GM18511 (cell line): ENCODE measurements at regions not wholly inside any gene's neighbourhood (a gene's known extent, or its start where the extent isn't known, plus 50 kb on each side); places are given as distances from the start of the nearest gene placed in this dataset.
A peak's percentile ranks its signal among the peaks of the same experiment; 100 is the strongest.
"Not testable (repeated sequence)": the region's sequence is repeated elsewhere in the genome, so short reads cannot be mapped to it uniquely, and the experiment has no call there.

Source experiments
- ATAC-seq: cut with Tn5 transposase; IDR thresholded peaks from one replicate; pipeline ENCODE4 v1.9.1; 2021; ENCODE audit warnings: mild to moderate bottlenecking, moderate library complexity; ENCODE audit not compliant: unreplicated experiment

- no peak for ATAC-seq
Observed at GRCh38 chr9:21533597-21533996, 51.5 kb upstream of the IFNE start.

GRCh38 chr9:21535396-21535795 is 53.3 kb upstream of the IFNE start:
- no peak for ATAC-seq

DNA sequence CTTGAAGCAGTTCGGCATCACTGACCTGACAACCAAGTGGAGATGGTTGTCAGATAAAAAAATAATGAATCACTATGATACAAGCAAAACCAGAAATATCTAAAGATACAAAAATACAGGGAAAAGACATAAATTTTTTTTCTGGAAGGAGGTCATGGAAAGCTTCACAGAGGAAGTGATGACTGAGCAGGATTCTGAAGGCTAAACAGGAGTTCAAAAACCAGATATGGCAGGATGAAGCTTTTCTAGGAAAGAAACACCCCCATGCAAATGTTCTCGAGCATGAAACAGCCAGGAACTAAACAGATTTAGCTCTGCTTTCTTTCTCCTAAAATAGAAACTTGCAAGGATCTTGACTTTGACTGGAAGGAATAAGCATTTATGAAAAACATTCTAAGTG is 60.7 kb upstream of the IFNE start:
- no peak for ATAC-seq

- ATAC-seq, result no peak
Observed at GRCh38 chr9:21543187-21543586, 61.1 kb upstream of the IFNE start.

DNA sequence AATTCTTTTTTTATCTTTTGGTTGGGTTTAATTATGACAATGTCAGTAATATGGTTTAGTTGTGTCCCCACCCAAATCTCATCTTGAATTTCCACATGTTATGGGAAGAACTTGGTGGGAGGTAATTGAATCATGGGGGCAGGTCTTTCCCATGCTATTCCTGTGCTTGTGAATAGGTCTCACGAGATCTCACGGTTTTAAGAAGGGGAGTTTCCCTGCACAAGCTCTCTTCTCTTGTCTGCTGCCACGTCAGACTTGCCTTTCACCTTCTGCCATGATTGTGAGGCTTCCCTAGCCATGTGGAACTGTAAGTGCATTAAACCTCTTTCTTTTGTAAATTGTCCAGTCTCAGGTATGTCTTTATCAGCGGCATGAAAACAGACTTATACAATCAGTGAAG is 61.7 kb upstream of the IFNE start:
- not testable (repeated sequence) for ATAC-seq

- no peak for ATAC-seq
Observed at GRCh38 chr9:21546949-21547348, 64.8 kb upstream of the IFNE start.

DNA sequence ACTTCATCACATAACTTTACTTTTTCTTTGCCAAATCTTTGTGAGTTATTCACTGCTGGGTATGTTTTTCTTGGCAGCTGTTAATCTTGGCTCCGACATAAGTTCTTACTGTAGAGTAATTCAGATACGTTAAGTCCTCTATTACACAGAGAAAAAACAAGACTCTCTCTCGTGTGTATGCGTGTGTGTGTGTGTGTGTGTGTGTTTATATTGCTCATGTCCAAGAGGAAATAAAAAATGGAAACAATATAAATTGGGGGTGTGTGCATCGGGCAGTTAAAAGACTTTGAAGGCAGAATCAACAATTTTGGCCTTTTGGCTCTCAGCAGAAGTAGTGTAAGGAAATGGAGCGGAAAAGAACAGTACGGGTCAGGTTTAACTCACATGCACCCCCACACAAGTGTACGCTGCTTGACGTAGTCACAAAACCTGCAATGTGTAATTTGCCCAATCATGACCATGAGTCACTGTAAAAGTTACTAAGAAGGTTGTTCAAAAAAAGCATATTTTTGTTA is 67.2 kb upstream of the IFNE start:
- no peak for ATAC-seq

DNA sequence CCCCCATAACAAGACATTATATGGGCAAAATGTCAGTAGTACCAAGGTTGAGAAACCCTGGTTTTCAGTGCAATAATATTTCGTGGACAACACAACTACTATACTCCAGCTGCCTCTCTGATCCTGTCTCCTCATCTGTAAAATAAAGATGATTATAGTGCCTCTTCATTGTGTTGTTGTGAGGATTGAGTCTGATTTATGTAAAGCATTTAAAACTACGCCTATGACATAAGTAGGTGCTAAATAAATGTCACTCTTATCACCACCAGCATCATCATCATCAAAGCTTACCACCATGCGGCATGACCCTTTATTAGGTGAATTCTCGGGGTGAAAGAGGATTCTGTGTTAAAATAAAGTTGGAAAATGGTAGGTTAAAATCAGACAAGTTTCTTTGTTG is 67.8 kb upstream of the IFNE start:
- no peak for ATAC-seq

GRCh38 chr9:21550392-21550791 is 68.3 kb upstream of the IFNE start:
- ATAC-seq, result no peak

- ATAC-seq, result no peak
Observed at GRCh38 chr9:21551401-21551800, 69.3 kb upstream of the IFNE start.

GRCh38 chr9:21552244-21553170 is 70.4 kb upstream of the IFNE start:
- ATAC-seq, result no peak

- ATAC-seq, result no peak
Observed at GRCh38 chr9:21553441-21553840, 71.3 kb upstream of the IFNE start.

DNA sequence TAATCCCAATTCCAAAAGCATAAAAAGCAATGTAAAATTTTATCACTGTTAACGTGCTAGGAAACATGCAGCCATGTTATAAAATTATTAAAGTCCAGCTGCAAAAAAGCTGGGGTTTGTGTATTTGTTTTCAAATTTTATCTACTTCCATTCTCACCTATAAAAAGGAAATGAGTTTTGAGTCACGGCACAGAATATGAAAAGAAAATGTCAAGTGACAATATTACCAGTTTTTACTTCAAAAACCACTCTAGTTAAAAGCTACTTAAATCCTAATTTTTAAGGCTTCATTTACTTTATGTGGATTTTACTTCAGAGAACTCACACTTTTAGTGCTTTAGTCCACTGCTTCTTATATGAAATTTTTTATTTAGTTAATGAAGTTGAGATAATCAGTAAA is 72.7 kb upstream of the IFNE start:
- ATAC-seq, result no peak

GRCh38 chr9:21555911-21556310 is 73.8 kb upstream of the IFNE start:
- no peak for ATAC-seq

GRCh38 chr9:21556581-21557427 is 74.7 kb upstream of the IFNE start:
- ATAC-seq, result no peak

- no peak for ATAC-seq
Observed at GRCh38 chr9:21557428-21557768, 75.3 kb upstream of the IFNE start.

DNA sequence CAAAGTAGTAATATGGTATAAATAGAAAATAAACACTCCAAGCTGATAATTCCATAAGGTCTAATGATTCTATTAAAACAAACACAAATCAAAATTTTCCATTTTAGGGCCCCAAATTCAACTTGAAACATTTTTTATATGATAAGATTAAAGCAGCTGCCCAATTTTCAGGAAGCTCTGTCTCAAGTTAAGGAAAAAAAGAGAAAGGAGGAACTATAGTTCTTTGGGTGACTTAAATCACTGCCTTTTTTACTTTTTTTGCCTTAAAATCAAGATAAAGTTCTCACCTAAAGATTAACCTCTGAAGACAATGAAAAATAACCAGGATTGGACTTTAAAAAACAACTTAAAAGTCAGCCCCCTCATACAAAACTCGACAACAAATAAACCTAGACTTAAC is 76.0 kb upstream of the IFNE start:
- ATAC-seq, result no peak

- peak; percentile 33 for ATAC-seq
Observed at GRCh38 chr9:21558615-21559401, 76.7 kb upstream of the IFNE start.

- ATAC-seq, result peak; percentile 73
Observed at GRCh38 chr9:21559402-21560280, 77.5 kb upstream of the IFNE start.

GRCh38 chr9:21560281-21560745 is 78.2 kb upstream of the IFNE start:
- ATAC-seq, result no peak
